PFSK-1 (cell line): ENCODE measurements at regions not wholly inside any gene's neighbourhood (a gene's known extent, or its start where the extent isn't known, plus 50 kb on each side); places are given as distances from the start of the nearest gene placed in this dataset.

Source experiments
- FOXP2 ChIP-seq: optimal IDR thresholded peaks from 2 replicates; pipeline ENCODE3; 2011; ENCODE audit warnings: borderline replicate concordance, control low read depth, inconsistent platforms; ENCODE audit not compliant: insufficient read depth; ENCODE audit errors: extremely low read length, extremely low read depth
- POLR2AphosphoS5 ChIP-seq: IDR thresholded peaks from 2 replicates; pipeline ENCODE4 v1.6.1; 2012; ENCODE audit warnings: low read depth, mild to moderate bottlenecking, control low read depth, low read length, moderate library complexity
- REST ChIP-seq, 2 experiments: IDR thresholded peaks; 2 replicates each; pipeline versions ENCODE4 v1.6.1 to v1.8.0; 2011 to 2012; ENCODE audit warnings: low read depth in 2 of 2, low read length in 2 of 2, control low read depth in 1 of 2, inconsistent platforms in 1 of 2, mild to moderate bottlenecking in 1 of 2, moderate library complexity in 1 of 2; ENCODE audit not compliant: insufficient read depth in 1 of 2
- SIN3A ChIP-seq: IDR thresholded peaks from 2 replicates; pipeline ENCODE4 v1.6.1; 2012; ENCODE audit warnings: mild to moderate bottlenecking, low read length, moderate library complexity, borderline replicate concordance; ENCODE audit not compliant: insufficient read depth
- TAF1 ChIP-seq: IDR thresholded peaks from 2 replicates; pipeline ENCODE4 v1.6.1; 2012; ENCODE audit warnings: low read length, control low read depth, borderline replicate concordance; ENCODE audit not compliant: insufficient read depth

GRCh38 chr13:37490176-37490779, 108.3 kb downstream of the POSTN start:
- no peak for TF ChIP-seq POLR2AphosphoS5
- TF ChIP-seq TAF1: no peak
- no peak for TF ChIP-seq FOXP2
- TF ChIP-seq REST (IDR thresholded peaks at IDR 0.05; ENCODE audit: insufficient read depth in 1 of 2, low read depth in 2 of 2, low read length in 2 of 2): no peak
- TF ChIP-seq SIN3A: no peak

- TF ChIP-seq TAF1 (no peak), REST (IDR thresholded peaks at IDR 0.05; ENCODE audit: insufficient read depth in 1 of 2, low read depth in 2 of 2, low read length in 2 of 2) (no peak), POLR2AphosphoS5 (no peak), SIN3A (no peak), FOXP2 (no peak)
These were observed 109.8 kb downstream of the POSTN start for GRCh38 chr13:37488726-37489125.

DNA sequence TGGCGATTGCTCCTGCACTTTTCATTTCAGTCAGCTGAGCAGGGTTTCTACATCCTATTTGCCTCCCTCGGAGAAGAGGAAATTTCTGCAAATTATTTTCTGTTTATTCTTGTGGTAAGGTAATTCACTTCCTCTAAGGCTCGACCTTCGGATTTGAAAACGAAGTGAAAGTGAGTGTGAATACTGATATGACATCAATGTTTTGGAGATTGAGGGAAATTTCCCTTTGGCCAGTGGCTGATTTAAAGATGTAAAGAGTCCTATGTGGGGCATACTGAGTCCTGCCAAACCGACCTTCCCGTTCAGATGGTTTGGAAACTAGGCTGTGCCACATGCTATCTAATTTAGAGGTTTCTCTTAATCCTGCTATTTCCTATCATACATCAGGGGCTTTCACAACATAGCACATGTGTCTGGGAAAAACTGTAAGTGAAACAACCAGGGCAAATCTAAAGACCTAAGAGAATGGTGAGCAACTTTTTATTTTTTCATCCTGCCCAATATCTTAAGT, 112.3 kb downstream of the POSTN start:
- TF ChIP-seq TAF1 (no peak), FOXP2 (no peak), REST (IDR thresholded peaks at IDR 0.05; ENCODE audit: insufficient read depth in 1 of 2, low read depth in 2 of 2, low read length in 2 of 2) (no peak), POLR2AphosphoS5 (no peak), SIN3A (no peak)

DNA sequence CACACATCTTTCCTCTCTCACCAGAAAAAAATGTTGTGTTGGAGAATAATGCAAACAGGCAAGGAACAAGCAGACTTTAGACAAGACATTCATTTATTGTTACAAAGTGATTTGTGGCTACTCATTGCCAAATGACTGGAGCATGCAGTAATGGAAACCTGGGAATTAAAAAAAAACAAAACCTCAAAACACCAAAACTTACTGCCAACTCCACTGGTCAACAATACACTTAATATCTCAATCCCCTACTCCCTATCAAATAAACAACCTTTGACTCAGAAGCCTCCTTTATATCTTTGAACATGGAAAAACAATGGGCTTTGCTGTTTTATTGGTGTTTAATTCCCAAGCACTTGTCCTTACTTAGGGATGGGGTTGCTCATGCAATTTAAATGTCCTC, 112.8 kb downstream of the POSTN start:
- TF ChIP-seq POLR2AphosphoS5 (no peak), REST (IDR thresholded peaks at IDR 0.05; ENCODE audit: insufficient read depth in 1 of 2, low read depth in 2 of 2, low read length in 2 of 2) (no peak), TAF1 (no peak)

DNA sequence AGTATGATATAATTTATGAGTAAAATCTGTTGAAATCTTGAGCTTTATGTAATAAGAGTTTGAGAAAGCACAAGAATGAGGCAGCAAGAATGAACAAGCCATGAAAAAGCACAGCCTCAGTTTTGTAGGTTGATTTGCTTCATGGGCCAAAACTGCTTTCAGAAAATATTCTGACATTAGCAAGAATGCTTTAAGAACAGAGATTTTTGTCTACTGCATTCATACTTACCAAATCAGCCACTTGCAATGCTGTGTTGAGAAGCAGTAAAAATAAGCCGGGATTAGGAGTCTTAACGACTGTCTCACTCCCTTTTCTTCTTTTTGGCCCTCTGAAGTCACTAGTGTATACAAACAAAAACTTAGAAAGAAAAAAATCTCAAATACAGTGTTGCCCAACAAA, 114.5 kb downstream of the POSTN start:
- TF ChIP-seq REST (IDR thresholded peaks at IDR 0.05; ENCODE audit: insufficient read depth in 1 of 2, low read depth in 2 of 2, low read length in 2 of 2) (no peak), FOXP2 (no peak), POLR2AphosphoS5 (no peak), SIN3A (no peak), TAF1 (no peak)
